Transverse colon (tissue), 4 donors: ENCODE measurements at regions not wholly inside any gene's neighbourhood (a gene's known extent, or its start where the extent isn't known, plus 50 kb on each side); places are given as distances from the start of the nearest gene placed in this dataset.

Experiments used
- POLR2A ChIP-seq: fragments of 450-650 bp; IDR thresholded peaks from one replicate; pipeline ENCODE4 v1.6.1; 2016; ENCODE audit warnings: antibody characterized with exemption, mild to moderate bottlenecking, moderate library complexity
- POLR2AphosphoS5 ChIP-seq, 3 donors: sonication (generic); formaldehyde crosslinking; IDR thresholded peaks; one replicate each; pipeline ENCODE4 v1.6.1; 2016; ENCODE audit warnings: antibody characterized with exemption in 3 of 3
- TF ChIP-seq, protein P1 (sequence below), 5 experiments: fragments of 200-600 bp in 3 of 5; fragments of 450-650 bp in 2 of 5; sonication (generic) in 3 of 5; IDR thresholded peaks; 1 replicate in 2 of 5; 2 replicates in 3 of 5; pipeline ENCODE4 v1.5.1; 2016 to 2017; ENCODE audit warnings: antibody characterized with exemption in 5 of 5, inconsistent platforms in 3 of 5, mild to moderate bottlenecking in 2 of 5, moderate library complexity in 1 of 5

DNA sequence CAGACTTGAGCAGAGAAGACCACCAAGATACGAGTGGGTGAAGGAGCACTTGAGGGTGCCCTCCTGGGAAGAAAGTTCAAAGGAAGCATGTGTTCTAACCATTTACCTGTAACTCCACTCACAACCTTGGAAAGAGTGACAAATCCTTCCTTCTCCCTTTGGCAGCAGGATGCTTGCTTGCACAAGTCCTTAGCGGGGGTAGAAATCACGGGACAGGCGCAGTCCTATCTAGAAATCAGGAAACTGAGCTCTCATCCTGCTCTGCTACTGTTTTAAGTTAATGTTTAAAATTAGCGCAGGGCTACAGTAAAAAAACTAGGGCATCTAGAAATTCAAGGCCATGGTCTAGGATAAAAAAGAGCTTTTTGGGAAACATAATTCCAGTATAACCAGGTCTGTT is 100.9 kb upstream of the PTPRM start:
- TF ChIP-seq, protein P1, sequence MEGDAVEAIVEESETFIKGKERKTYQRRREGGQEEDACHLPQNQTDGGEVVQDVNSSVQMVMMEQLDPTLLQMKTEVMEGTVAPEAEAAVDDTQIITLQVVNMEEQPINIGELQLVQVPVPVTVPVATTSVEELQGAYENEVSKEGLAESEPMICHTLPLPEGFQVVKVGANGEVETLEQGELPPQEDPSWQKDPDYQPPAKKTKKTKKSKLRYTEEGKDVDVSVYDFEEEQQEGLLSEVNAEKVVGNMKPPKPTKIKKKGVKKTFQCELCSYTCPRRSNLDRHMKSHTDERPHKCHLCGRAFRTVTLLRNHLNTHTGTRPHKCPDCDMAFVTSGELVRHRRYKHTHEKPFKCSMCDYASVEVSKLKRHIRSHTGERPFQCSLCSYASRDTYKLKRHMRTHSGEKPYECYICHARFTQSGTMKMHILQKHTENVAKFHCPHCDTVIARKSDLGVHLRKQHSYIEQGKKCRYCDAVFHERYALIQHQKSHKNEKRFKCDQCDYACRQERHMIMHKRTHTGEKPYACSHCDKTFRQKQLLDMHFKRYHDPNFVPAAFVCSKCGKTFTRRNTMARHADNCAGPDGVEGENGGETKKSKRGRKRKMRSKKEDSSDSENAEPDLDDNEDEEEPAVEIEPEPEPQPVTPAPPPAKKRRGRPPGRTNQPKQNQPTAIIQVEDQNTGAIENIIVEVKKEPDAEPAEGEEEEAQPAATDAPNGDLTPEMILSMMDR (IDR thresholded peaks at IDR 0.05) = no peak
- TF ChIP-seq POLR2AphosphoS5 (IDR thresholded peaks at IDR 0.05) = no peak
- TF ChIP-seq POLR2A = no peak
